Liver (tissue), 8 donors: ENCODE measurements at regions not wholly inside any gene's neighbourhood (a gene's known extent, or its start where the extent isn't known, plus 50 kb on each side); places are given as distances from the start of the nearest gene placed in this dataset.

ENCODE experiments used
- DNase-seq: peaks from one replicate; pipeline ENCODE4 v3.0.0-alpha.2; 2017; ENCODE audit warnings: low spot score
- H3K27ac ChIP-seq, 2 donors: one replicate each; pipeline ENCODE4 v1.7.0; 2013; ENCODE audit warnings: inconsistent platforms in 2 of 2, low read length in 2 of 2, control low read depth in 1 of 2, low read depth in 1 of 2, mild to moderate bottlenecking in 1 of 2
- H3K27me3 ChIP-seq, 4 donors: one replicate each; pipeline versions ENCODE4 v1.6.1 to v1.7.0; 2013; ENCODE audit warnings: low read length in 3 of 4, inconsistent platforms in 1 of 4, mild to moderate bottlenecking in 1 of 4, moderate library complexity in 1 of 4; ENCODE audit not compliant: control insufficient read depth in 4 of 4, insufficient read depth in 4 of 4
- H3K36me3 ChIP-seq, 4 donors: one replicate each; pipeline versions ENCODE4 v1.6.1 to v1.7.0; 2013; ENCODE audit warnings: low read length in 3 of 4, mild to moderate bottlenecking in 3 of 4, low read depth in 1 of 4, moderate library complexity in 1 of 4; ENCODE audit not compliant: control insufficient read depth in 4 of 4, insufficient read depth in 3 of 4
- H3K4me1 ChIP-seq, 4 donors: one replicate each; pipeline versions ENCODE4 v1.6.1 to v1.7.0; 2013; ENCODE audit warnings: low read length in 3 of 4, mild to moderate bottlenecking in 3 of 4, moderate library complexity in 1 of 4; ENCODE audit not compliant: control insufficient read depth in 4 of 4, insufficient read depth in 4 of 4
- H3K4me3 ChIP-seq, 3 donors: one replicate each; pipeline versions ENCODE4 v1.6.1 to v1.7.0; 2013; ENCODE audit warnings: low read length in 3 of 3, control low read depth in 1 of 3, low read depth in 1 of 3, mild to moderate bottlenecking in 1 of 3
- H3K9ac ChIP-seq, 2 donors: one replicate each; pipeline ENCODE4 v1.7.0; 2013; ENCODE audit warnings: low read length in 2 of 2, mild to moderate bottlenecking in 2 of 2, moderate library complexity in 2 of 2, control low read depth in 1 of 2, low read depth in 1 of 2
- H3K9me3 ChIP-seq, 4 donors: one replicate each; pipeline versions ENCODE4 v1.6.1 to v1.7.0; 2013; ENCODE audit warnings: low read length in 3 of 4; ENCODE audit not compliant: control insufficient read depth in 4 of 4
- EGR1 ChIP-seq, 2 donors: IDR thresholded peaks; 2 replicates each; pipeline ENCODE4 v1.6.1; 2016 to 2018; ENCODE audit warnings: antibody characterized with exemption in 2 of 2, low read depth in 2 of 2
- FOXA1 ChIP-seq: IDR thresholded peaks from 2 replicates; pipeline ENCODE4 v1.6.1; 2016; ENCODE audit warnings: antibody characterized with exemption
- FOXA2 ChIP-seq: IDR thresholded peaks from 2 replicates; pipeline ENCODE4 v1.6.1; 2016; ENCODE audit warnings: antibody characterized with exemption
- GABPA ChIP-seq, 2 donors: IDR thresholded peaks in 1 of 2; conservative IDR thresholded peaks in 1 of 2; 2 replicates each; pipeline ENCODE4 v1.6.1; 2016; ENCODE audit warnings: antibody characterized with exemption in 2 of 2, mild to moderate bottlenecking in 1 of 2, moderate library complexity in 1 of 2
- HNF4A ChIP-seq, 2 donors: conservative IDR thresholded peaks; 2 replicates each; pipeline ENCODE4 v1.6.1; 2016; ENCODE audit warnings: antibody characterized with exemption in 2 of 2, mild to moderate bottlenecking in 2 of 2
- HNF4G ChIP-seq: IDR thresholded peaks from 2 replicates; pipeline ENCODE4 v1.6.1; 2016; ENCODE audit warnings: antibody characterized with exemption
- JUND ChIP-seq, 2 donors: IDR thresholded peaks; 2 replicates each; pipeline ENCODE4 v1.6.1; 2016; ENCODE audit warnings: antibody characterized with exemption in 2 of 2
- NR2F2 ChIP-seq: IDR thresholded peaks from 2 replicates; pipeline ENCODE4 v1.6.1; 2016; ENCODE audit warnings: antibody characterized with exemption
- RAD21 ChIP-seq, 2 donors: IDR thresholded peaks; 2 replicates each; pipeline ENCODE4 v1.6.1; 2016; ENCODE audit warnings: antibody characterized with exemption in 2 of 2, mild to moderate bottlenecking in 2 of 2
- RXRA ChIP-seq, 2 donors: IDR thresholded peaks; 2 replicates each; pipeline ENCODE4 v1.6.1; 2017 to 2018; ENCODE audit warnings: antibody characterized with exemption in 2 of 2, mild to moderate bottlenecking in 1 of 2
- SP1 ChIP-seq: IDR thresholded peaks from 2 replicates; pipeline ENCODE4 v1.6.1; 2018; ENCODE audit warnings: antibody characterized with exemption, mild to moderate bottlenecking
- TAF1 ChIP-seq: conservative IDR thresholded peaks from 2 replicates; pipeline ENCODE4 v1.6.1; 2016; ENCODE audit warnings: antibody characterized with exemption, mild to moderate bottlenecking
- YY1 ChIP-seq: IDR thresholded peaks from 2 replicates; pipeline ENCODE4 v1.6.1; 2016; ENCODE audit warnings: antibody characterized with exemption, mild to moderate bottlenecking
- WGBS: extraction: QIAGEN DNeasy Blood & Tissue Kit; methylation state at CpG from one replicate; pipeline ENCODE4 v1.1.7; 2013; 5-methylcytosine and 5-hydroxymethylcytosine counted together
- TF ChIP-seq, protein P1 (sequence below): IDR thresholded peaks from 2 replicates; pipeline ENCODE4 v1.6.1; 2016; ENCODE audit warnings: antibody characterized with exemption
- TF ChIP-seq, protein P2 (sequence below): IDR thresholded peaks from 2 replicates; pipeline ENCODE4 v1.6.1; 2016; ENCODE audit warnings: antibody characterized with exemption
- TF ChIP-seq, protein P3 (sequence below): IDR thresholded peaks from 2 replicates; pipeline ENCODE4 v1.6.1; 2016; ENCODE audit warnings: antibody characterized with exemption
- TF ChIP-seq, protein P4 (sequence below): IDR thresholded peaks from 2 replicates; pipeline ENCODE4 v1.6.1; 2016; ENCODE audit warnings: antibody characterized with exemption, mild to moderate bottlenecking
- TF ChIP-seq, protein P5 (sequence below): fragments of 150-350 bp; IDR thresholded peaks from 2 replicates; pipeline ENCODE4 v1.5.1; 2017; ENCODE audit warnings: improper control_type of control experiment, low read depth, low read length; ENCODE audit not compliant: missing input control
- donor health status: healthy.
- donor health status: healthy.
- donor health status: healthy.
- donor health status: healthy.
- donor health status: healthy.

DNA sequence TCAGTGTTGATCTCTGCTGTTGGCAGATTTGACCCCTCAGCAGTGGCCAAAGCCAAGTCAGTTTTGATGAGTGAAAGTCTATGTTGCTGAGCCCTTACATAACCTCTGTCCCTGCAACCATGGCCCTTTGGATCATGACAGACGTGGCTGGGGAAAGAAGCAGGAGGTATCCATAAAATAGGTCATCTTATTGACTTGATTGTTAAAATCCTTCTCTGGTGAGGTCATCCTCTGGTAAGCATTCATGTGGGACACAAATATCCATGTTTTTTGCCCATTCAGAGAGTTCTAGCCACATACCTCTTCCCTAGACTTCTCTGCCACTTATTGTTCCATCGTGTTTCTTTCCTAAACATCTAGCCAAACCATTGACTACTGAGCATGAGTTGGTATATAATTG is 251.9 kb upstream of the PTER start:
- H3K9ac ChIP-seq = no peak overlapping the region
- TF ChIP-seq, protein P1, sequence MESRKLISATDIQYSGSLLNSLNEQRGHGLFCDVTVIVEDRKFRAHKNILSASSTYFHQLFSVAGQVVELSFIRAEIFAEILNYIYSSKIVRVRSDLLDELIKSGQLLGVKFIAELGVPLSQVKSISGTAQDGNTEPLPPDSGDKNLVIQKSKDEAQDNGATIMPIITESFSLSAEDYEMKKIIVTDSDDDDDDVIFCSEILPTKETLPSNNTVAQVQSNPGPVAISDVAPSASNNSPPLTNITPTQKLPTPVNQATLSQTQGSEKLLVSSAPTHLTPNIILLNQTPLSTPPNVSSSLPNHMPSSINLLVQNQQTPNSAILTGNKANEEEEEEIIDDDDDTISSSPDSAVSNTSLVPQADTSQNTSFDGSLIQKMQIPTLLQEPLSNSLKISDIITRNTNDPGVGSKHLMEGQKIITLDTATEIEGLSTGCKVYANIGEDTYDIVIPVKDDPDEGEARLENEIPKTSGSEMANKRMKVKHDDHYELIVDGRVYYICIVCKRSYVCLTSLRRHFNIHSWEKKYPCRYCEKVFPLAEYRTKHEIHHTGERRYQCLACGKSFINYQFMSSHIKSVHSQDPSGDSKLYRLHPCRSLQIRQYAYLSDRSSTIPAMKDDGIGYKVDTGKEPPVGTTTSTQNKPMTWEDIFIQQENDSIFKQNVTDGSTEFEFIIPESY = no peak
- no peak for TF ChIP-seq GABPA (IDR thresholded peaks at IDR 0.05 in 1 of 2, conservative IDR thresholded peaks at IDR 0.05 in 1 of 2)
- no peak for TF ChIP-seq SP1
- TF ChIP-seq, protein P2, sequence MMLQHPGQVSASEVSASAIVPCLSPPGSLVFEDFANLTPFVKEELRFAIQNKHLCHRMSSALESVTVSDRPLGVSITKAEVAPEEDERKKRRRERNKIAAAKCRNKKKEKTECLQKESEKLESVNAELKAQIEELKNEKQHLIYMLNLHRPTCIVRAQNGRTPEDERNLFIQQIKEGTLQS = no peak
- TF ChIP-seq RXRA (IDR thresholded peaks at IDR 0.05) = no peak
- TF ChIP-seq, protein P3, sequence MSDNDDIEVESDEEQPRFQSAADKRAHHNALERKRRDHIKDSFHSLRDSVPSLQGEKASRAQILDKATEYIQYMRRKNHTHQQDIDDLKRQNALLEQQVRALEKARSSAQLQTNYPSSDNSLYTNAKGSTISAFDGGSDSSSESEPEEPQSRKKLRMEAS = no peak
- TF ChIP-seq NR2F2 = no peak
- TF ChIP-seq EGR1 (IDR thresholded peaks at IDR 0.05; ENCODE audit: low read depth in 2 of 2) = no peak
- TF ChIP-seq TAF1 = no peak
- TF ChIP-seq FOXA2 = no peak
- TF ChIP-seq YY1 = no peak
- no peak for TF ChIP-seq FOXA1
- TF ChIP-seq, protein P4, sequence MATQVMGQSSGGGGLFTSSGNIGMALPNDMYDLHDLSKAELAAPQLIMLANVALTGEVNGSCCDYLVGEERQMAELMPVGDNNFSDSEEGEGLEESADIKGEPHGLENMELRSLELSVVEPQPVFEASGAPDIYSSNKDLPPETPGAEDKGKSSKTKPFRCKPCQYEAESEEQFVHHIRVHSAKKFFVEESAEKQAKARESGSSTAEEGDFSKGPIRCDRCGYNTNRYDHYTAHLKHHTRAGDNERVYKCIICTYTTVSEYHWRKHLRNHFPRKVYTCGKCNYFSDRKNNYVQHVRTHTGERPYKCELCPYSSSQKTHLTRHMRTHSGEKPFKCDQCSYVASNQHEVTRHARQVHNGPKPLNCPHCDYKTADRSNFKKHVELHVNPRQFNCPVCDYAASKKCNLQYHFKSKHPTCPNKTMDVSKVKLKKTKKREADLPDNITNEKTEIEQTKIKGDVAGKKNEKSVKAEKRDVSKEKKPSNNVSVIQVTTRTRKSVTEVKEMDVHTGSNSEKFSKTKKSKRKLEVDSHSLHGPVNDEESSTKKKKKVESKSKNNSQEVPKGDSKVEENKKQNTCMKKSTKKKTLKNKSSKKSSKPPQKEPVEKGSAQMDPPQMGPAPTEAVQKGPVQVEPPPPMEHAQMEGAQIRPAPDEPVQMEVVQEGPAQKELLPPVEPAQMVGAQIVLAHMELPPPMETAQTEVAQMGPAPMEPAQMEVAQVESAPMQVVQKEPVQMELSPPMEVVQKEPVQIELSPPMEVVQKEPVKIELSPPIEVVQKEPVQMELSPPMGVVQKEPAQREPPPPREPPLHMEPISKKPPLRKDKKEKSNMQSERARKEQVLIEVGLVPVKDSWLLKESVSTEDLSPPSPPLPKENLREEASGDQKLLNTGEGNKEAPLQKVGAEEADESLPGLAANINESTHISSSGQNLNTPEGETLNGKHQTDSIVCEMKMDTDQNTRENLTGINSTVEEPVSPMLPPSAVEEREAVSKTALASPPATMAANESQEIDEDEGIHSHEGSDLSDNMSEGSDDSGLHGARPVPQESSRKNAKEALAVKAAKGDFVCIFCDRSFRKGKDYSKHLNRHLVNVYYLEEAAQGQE = no peak
- TF ChIP-seq HNF4A (conservative IDR thresholded peaks at IDR 0.05) = no peak
- TF ChIP-seq, protein P5, sequence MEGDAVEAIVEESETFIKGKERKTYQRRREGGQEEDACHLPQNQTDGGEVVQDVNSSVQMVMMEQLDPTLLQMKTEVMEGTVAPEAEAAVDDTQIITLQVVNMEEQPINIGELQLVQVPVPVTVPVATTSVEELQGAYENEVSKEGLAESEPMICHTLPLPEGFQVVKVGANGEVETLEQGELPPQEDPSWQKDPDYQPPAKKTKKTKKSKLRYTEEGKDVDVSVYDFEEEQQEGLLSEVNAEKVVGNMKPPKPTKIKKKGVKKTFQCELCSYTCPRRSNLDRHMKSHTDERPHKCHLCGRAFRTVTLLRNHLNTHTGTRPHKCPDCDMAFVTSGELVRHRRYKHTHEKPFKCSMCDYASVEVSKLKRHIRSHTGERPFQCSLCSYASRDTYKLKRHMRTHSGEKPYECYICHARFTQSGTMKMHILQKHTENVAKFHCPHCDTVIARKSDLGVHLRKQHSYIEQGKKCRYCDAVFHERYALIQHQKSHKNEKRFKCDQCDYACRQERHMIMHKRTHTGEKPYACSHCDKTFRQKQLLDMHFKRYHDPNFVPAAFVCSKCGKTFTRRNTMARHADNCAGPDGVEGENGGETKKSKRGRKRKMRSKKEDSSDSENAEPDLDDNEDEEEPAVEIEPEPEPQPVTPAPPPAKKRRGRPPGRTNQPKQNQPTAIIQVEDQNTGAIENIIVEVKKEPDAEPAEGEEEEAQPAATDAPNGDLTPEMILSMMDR = no peak
- TF ChIP-seq JUND (IDR thresholded peaks at IDR 0.05) = no peak
- TF ChIP-seq RAD21 (IDR thresholded peaks at IDR 0.05) = no peak
- TF ChIP-seq HNF4G = no peak
- H3K4me3 ChIP-seq = no peak overlapping the region
- no peaks in the 10 kb centered on the region for H3K36me3 ChIP-seq
- WGBS = 54% methylated on average over 2 of the region's 2 CpGs
- no peaks in the 10 kb centered on the region for H3K4me1 ChIP-seq
- DNase-seq = no peak
- H3K27me3 ChIP-seq = no peaks in the 10 kb centered on the region
- no peak overlapping the region for H3K27ac ChIP-seq
- no peaks in the 10 kb centered on the region for H3K9me3 ChIP-seq

DNA sequence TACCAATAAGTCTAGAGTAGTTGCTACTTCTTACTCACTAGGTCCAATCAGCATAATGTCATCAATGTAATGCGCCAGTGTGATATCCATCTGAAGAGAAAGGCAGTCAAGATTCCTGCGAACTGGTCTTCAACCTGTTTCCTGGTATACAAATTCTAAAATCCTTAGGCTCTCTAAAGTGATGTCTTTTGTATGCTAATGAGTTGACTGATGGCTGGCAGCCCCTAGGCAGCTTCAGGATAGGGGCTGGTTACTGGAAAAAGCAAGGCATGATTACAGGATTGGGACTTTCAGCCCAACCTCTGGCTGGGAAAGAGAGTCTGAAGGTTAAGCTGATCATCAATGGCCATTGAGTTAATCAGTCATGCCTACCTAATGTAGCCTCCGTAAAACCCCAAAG is 250.2 kb upstream of the PTER start:
- no peak for DNase-seq
- Histone ChIP-seq H3K27me3 (no peaks in the 10 kb centered on the region), H3K9ac (no peak overlapping the region), H3K4me3 (no peak overlapping the region), H3K27ac (no peak overlapping the region), H3K4me1 (no peaks in the 10 kb centered on the region), H3K9me3 (no peaks in the 10 kb centered on the region), H3K36me3 (no peaks in the 10 kb centered on the region)
- 78% methylated on average over 3 of the region's 3 CpGs for WGBS
- TF ChIP-seq HNF4G (no peak), TAF1 (no peak), HNF4A (conservative IDR thresholded peaks at IDR 0.05) (no peak), RAD21 (IDR thresholded peaks at IDR 0.05) (no peak), RXRA (IDR thresholded peaks at IDR 0.05) (no peak), NR2F2 (no peak), FOXA2 (no peak), GABPA (IDR thresholded peaks at IDR 0.05 in 1 of 2, conservative IDR thresholded peaks at IDR 0.05 in 1 of 2) (no peak), SP1 (no peak), YY1 (no peak), JUND (IDR thresholded peaks at IDR 0.05) (no peak), EGR1 (IDR thresholded peaks at IDR 0.05; ENCODE audit: low read depth in 2 of 2) (no peak), FOXA1 (no peak)
- TF ChIP-seq, protein P3 = no peak
- TF ChIP-seq, protein P5 = no peak
- TF ChIP-seq, protein P1 = no peak
- TF ChIP-seq, protein P2 = no peak
